Fibroblast of skin of abdomen (primary cell): ENCODE measurements at regions not wholly inside any gene's neighbourhood (a gene's known extent, or its start where the extent isn't known, plus 50 kb on each side); places are given as distances from the start of the nearest gene placed in this dataset.

Experiments
- DNase-seq: peaks from one replicate; pipeline ENCODE4 v3.0.0-alpha.2; 2013

DNA sequence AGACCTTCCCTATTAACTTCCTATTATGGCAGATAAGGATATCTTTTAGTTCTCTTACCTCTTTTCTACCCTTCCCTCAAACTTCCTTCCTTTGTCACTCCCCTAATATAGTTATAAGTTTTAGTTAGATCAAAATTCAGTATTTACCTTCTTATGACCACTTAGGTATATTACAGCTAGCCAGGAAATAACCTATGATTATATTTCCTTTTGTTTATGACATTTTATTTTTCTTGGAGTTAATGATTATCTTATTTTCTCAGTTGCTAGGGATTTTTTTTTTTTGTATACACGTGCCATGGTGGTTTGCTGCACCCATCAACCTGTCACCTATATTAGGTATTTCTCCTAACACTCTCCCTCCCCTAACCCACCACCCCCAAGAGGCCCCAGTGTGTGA lies 88.2 kb upstream of the ZBED5 start:
- no peak for DNase-seq

- DNase-seq: no peak
Observed at GRCh38 chr11:10945196-10945595, 87.3 kb upstream of the ZBED5 start.

DNA sequence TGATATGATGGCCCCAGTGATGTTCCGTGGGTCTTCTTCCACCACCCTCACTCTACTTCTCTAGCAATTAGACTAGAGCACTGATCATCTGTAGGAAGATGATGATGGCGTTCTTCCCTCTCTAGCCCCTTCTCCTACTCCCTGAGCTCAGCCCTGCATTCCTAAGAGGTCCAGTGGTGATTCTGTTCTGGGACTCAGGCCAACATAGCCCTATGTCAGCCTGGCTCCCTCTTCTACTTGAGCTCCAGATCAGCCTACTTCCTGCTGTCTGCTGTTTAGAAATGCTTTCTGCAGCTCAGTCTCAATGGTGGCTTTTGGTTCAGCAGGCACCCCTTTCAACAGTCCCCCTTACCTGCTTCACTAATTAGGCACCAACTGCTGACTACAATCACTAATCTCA lies 86.1 kb upstream of the ZBED5 start:
- DNase-seq: peak; percentile 16

GRCh38 chr11:10942620-10943019 lies 84.8 kb upstream of the ZBED5 start:
- DNase-seq: peak; percentile 21

- no peak for DNase-seq
Observed at GRCh38 chr11:10941871-10942270, 84.0 kb upstream of the ZBED5 start.

DNA sequence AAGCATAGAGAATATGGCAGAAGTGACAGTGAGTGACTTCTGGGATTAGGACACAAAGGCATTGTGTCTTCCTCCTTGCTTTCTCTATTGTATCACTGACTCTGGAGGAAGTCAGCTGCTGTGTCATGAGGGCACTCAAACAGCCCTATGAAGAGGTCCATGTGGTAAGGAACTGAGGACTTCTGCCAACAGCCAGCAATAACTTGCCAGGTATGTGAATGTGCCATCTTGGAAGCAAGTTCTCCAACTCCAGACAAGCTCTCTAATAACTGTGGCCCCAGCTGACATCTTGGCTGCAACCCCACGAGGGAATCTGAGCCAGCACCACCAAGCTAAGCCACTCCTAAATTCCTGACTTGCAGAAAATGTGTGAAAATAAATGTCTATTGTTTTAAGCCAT lies 83.6 kb upstream of the ZBED5 start:
- DNase-seq: no peak

DNA sequence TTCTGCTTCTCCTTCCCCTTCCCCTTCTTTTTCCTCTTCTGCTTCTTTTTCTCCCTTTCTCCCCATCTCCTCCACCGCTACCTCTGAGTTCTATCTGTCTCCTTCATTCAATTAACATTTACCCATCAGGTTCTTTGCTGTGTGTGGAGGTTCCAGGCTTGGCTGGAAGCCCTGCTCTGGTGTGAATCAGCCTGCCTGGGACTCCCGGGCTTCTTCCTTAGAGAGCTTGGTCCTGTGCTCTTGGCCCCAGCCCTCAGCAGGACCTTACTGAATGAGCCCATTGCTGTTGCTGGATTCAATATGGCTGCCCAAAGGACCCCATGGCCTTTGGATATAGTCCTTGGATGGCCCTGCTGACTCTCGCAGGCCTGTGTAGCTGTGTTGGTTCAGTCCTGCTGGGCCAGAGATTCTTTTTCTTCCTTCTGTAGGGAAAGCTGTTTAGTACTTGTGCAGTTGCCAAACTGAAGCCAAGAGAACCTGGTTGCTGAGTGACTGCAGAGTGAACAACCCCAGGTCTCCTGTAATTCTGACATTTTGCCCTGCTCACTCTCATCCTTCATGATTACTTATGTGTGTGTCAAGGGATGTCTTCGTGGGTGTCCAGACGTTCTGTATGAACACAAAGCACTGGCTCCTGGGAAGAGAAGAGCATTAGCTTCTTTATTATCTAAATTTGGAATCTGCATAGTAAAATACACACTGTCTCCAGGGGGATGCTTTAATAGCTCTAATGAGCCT lies 81.0 kb upstream of the ZBED5 start:
- no peak for DNase-seq

GRCh38 chr11:10938231-10938630 lies 80.4 kb upstream of the ZBED5 start:
- no peak for DNase-seq

GRCh38 chr11:10937385-10937771 lies 79.5 kb upstream of the ZBED5 start:
- no peak for DNase-seq

DNA sequence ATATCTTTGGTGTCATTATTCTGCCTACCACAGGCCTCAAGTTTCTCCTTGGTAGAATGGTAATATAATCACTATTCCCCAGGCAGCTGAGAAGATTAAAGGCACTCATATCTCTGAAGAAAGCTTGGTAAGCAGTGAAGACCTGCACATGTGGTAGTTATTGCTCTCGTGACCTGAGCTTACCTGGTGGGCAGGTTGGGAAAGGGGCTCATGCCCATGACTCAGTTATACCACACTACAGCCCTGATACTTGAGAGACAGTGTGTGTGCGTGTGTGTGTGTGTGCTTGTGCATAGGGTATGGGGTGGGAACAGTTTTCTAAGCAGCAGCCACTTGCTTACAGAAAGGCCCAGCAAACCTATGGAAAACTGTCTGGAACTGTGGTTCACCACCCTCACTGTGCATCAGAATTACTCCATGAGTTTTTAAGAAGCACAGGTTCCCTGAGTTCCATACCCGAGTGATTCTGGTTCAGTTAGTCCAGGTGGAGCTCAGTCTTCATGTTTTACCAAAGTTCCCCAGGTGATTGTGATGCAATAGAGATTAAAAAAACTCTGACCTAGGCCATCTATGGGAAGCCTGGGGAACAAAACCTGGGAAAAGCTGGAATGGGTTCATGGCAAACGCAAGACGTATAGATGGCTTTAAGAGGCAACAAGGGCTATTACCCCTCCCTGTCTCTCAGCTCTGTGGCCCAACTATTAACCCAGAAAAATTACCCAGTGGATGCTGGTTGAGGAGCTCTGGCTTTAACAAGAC lies 79.0 kb upstream of the ZBED5 start:
- no peak for DNase-seq

DNA sequence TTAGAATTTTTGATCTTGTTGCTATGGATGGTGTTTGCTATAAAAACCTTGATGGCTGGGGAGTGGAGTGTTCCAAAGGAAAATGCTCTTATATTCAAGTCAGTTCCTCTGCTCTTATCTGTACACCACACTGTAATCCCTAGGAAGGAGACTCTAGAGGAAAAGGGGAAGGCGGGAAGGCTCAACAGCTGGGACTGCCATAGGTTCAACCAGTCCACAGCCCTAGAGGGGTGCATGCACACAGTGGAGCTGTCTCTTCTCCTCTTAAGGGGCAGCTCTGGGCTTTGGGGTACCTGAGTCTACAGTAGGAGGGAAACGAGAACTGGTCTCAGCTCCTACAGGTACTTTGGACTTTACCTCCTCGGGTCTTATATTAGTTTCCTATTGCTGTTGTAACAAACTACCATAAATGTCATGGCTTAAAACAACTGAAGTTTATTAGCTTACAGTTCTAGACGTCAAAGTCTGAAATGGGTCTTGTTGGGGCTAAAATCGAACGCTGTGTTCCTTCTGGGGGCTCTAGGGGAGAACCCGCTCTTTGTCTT lies 77.2 kb upstream of the ZBED5 start:
- no peak for DNase-seq

GRCh38 chr11:10934293-10934860 lies 76.5 kb upstream of the ZBED5 start:
- DNase-seq: no peak

GRCh38 chr11:10933455-10934292 lies 75.8 kb upstream of the ZBED5 start:
- peak; percentile 92 for DNase-seq

GRCh38 chr11:10932976-10933375 lies 75.1 kb upstream of the ZBED5 start:
- no peak for DNase-seq

- DNase-seq: peak; percentile 20
Observed at GRCh38 chr11:10931761-10932670, 74.2 kb upstream of the ZBED5 start.

DNA sequence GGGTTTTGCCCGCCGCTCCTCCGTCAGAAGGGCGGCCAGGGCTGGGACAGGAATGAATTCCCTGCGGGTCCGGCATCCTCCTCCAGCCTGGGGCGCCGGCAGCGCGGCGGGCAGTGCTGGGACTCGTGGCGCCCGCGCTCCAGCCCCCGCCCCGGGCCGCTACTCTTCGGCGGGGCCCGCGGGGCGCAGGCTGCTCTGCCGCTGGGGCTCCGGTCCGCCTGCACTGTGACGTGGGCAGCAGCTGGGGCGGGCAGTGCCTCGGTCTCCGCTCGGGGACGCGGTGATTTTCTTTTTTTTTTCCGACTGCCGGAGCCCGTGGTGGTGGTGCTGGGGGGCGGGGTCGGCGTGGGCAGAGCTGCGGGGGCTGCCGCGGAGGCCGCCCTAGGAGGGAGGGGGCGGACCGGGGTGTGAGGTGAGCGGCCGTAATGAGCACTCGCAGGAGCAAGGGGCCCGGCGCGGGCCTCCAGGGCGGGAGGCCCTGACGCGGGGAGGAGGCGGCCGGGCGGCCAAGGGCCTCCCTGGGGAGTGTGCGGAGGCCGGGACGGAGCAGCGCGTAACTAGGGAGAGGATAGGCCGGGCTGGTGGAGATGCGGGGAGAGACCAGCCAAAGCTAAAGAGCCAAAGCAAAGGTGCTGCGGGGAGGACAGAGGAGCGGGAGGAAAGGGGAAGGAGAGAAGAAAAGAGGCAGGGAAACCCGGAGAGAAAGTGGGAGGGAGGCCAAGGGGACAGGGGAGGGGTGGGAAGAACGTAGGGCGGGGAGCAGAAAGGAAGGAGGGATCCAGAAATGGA lies 73.3 kb upstream of the ZBED5 start:
- peak; percentile 82 for DNase-seq

- no peak for DNase-seq
Observed at GRCh38 chr11:10930224-10930971, 72.5 kb upstream of the ZBED5 start.

- DNase-seq: no peak
Observed at GRCh38 chr11:10927538-10927937, 69.7 kb upstream of the ZBED5 start.

DNA sequence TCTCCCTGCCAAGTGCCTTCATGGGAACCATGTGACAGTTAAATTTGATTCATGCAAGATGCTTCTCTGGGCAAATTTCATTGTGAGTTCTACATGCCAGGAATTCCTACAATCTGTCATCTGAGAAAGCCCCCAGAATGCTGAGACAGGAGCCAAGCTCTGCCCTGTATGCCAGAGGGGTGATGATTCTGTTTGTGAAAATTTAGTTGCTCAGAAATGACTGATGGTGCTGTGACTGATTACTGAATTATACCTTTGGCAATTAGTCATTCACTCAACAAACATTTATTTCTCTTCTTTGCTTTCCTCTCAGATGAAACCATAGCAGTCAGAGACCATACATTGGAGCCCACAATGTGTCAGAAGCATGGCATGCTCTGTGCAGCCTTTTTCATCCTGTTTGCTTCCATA lies 69.0 kb upstream of the ZBED5 start:
- DNase-seq: peak; percentile 46
